WTC11 (cell line): ENCODE measurements at regions not wholly inside any gene's neighbourhood (a gene's known extent, or its start where the extent isn't known, plus 50 kb on each side); places are given as distances from the start of the nearest gene placed in this dataset.

Experiments used
- ATAC-seq: fragments of 200-7000 bp; cut with Tn5 transposase; 2 replicates; pipeline ENCODE4 v1.10.0; 2021; ENCODE audit warnings: mild to moderate bottlenecking, moderate library complexity
- CTCF ChIA-PET: fragments of 300-600 bp; sonication (Branson Sonifier 250); formaldehyde crosslinking; loops from one replicate; lab custom pipeline; 2021; ENCODE audit warnings: antibody characterized with exemption; lab: Charles Lee
- POLR2A ChIA-PET: fragments of 350-600 bp; sonication (Branson Sonifier 250); formaldehyde crosslinking; loops from one replicate; lab custom pipeline; 2021; ENCODE audit warnings: antibody characterized with exemption; lab: Charles Lee
- DNase-seq: peaks from one replicate; pipeline ENCODE4 v3.0.0; 2021; ENCODE audit warnings: low spot score
- H3K27ac Mint-ChIP-seq: 2 replicates; pipeline ENCODE4 v1.8.0; 2021; ENCODE audit warnings: mixed read lengths
- H3K27me3 Mint-ChIP-seq: 2 replicates; pipeline ENCODE4 v1.8.0; 2021; ENCODE audit warnings: low read depth, mild to moderate bottlenecking, moderate library complexity, mixed read lengths
- H3K36me3 Mint-ChIP-seq: 2 replicates; pipeline ENCODE4 v1.8.0; 2021; ENCODE audit warnings: mixed read lengths
- H3K4me1 Mint-ChIP-seq: 2 replicates; pipeline ENCODE4 v1.8.0; 2022; ENCODE audit warnings: mixed read lengths
- H3K4me3 Mint-ChIP-seq: 2 replicates; pipeline ENCODE4 v1.8.0; 2021; ENCODE audit warnings: mild to moderate bottlenecking, moderate library complexity, mixed read lengths
- H3K9me3 Mint-ChIP-seq: 2 replicates; pipeline ENCODE4 v1.8.0; 2021; ENCODE audit warnings: mixed read lengths
- ELF4 ChIP-seq: sonication (generic); formaldehyde crosslinking; IDR thresholded peaks from 2 replicates; pipeline ENCODE4 v1.8.1; 2022; ENCODE audit warnings: low read depth, mild to moderate bottlenecking, moderate library complexity, missing genetic modification reagents
- ERG ChIP-seq: fragments of 250-450 bp; sonication (Bioruptor Pico); IDR thresholded peaks from 2 replicates; pipeline ENCODE4 v1.8.0; 2021; ENCODE audit warnings: mild to moderate bottlenecking
- JUN ChIP-seq: sonication (generic); formaldehyde crosslinking; IDR thresholded peaks from 2 replicates; pipeline ENCODE4 v1.8.0; 2023; ENCODE audit warnings: mild to moderate bottlenecking, missing genetic modification reagents
- NR1H2 ChIP-seq: sonication (generic); formaldehyde crosslinking; IDR thresholded peaks from 2 replicates; pipeline ENCODE4 v1.9.0; 2021; ENCODE audit warnings: mild to moderate bottlenecking, moderate library complexity, missing genetic modification reagents
- OVOL2 ChIP-seq: fragments of 250-450 bp; sonication (Bioruptor Pico); IDR thresholded peaks from 2 replicates; pipeline ENCODE4 v1.9.0; 2021; ENCODE audit warnings: mild to moderate bottlenecking, borderline replicate concordance
- PRDM15 ChIP-seq: sonication (generic); formaldehyde crosslinking; IDR thresholded peaks from 2 replicates; pipeline ENCODE4 v1.8.0; 2022; ENCODE audit warnings: missing genetic modification reagents
- SMAD4 ChIP-seq: sonication (generic); formaldehyde crosslinking; IDR thresholded peaks from 2 replicates; pipeline ENCODE4 v1.8.0; 2022; ENCODE audit warnings: mild to moderate bottlenecking, missing genetic modification reagents
- ZMAT4 ChIP-seq: fragments of 250-450 bp; sonication (Bioruptor Pico); IDR thresholded peaks from 2 replicates; pipeline ENCODE4 v1.9.0; 2021; ENCODE audit warnings: mild to moderate bottlenecking
- ZNF219 ChIP-seq: sonication (generic); formaldehyde crosslinking; IDR thresholded peaks from 2 replicates; pipeline ENCODE4 v1.8.0; 2023; ENCODE audit warnings: missing genetic modification reagents, mild to moderate bottlenecking, borderline replicate concordance
- ZNF232 ChIP-seq: sonication (generic); formaldehyde crosslinking; IDR thresholded peaks from 2 replicates; pipeline ENCODE4 v1.8.0; 2022; ENCODE audit warnings: mild to moderate bottlenecking, missing genetic modification reagents
- ZNF263 ChIP-seq: sonication (generic); formaldehyde crosslinking; IDR thresholded peaks from 2 replicates; pipeline ENCODE4 v1.8.1; 2022; ENCODE audit warnings: low read depth, mild to moderate bottlenecking, moderate library complexity, missing genetic modification reagents
- ZNF396 ChIP-seq: fragments of 250-450 bp; sonication (Bioruptor Pico); IDR thresholded peaks from 2 replicates; pipeline ENCODE4 v1.8.0; 2021; ENCODE audit warnings: mild to moderate bottlenecking, moderate library complexity, borderline replicate concordance
- TF ChIP-seq, protein P1 (sequence below): sonication (generic); formaldehyde crosslinking; IDR thresholded peaks from 2 replicates; pipeline ENCODE4 v1.8.1; 2022; ENCODE audit warnings: low read depth, mild to moderate bottlenecking, moderate library complexity, missing genetic modification reagents, borderline replicate concordance
- TF ChIP-seq, protein P2 (sequence below): sonication (generic); formaldehyde crosslinking; IDR thresholded peaks from 2 replicates; pipeline ENCODE4 v1.8.1; 2023; ENCODE audit warnings: mild to moderate bottlenecking, moderate library complexity, missing genetic modification reagents

DNA sequence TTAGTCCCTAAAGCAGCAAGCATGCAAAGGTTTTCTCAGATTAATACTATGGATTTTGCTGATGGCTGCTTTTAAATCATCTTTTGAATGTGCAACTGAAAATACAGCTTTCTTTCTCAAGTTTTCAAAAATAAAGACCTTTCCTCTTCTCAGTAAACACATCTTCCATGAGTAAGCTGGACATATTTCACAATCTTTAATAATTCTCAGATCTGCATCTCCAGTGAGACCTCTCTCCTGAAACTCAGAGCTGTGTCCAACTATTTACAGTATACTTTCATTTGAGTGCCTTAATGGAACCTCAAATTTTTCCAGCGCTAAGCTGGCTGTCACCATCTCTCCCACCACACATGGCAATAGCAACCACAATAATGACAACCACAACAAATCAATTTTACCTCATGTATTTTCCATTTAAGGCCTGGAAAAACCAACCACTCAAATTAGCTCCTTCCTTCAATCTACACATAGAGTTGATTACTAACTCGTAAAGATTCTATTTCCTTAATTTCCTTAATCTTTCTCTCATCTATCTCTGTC, 192.4 kb upstream of the RPL34 start (continued):
- TF ChIP-seq ZNF396 (no peak), SMAD4 (no peak)

DNA sequence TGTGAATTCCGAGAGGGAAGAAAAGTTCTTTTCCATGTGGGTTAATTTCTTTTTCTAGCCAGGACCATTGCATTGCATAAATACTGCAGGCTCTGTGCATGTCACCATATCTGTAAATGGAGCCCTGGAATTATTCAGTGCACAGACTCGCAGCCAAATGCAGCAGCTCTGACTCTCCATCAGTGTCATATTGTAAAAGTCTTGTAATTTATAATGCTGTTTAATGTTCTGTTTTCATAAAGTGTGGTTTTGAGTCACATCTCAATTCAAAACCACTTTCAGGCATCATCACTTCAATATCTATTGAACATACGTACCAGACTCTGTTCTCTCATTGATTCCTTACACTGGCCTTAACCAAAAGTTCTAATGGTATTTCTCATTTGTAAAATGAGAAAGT, 193.9 kb upstream of the RPL34 start:
- TF ChIP-seq ELF4 (CRISPR knock-in tag) = no peak
- TF ChIP-seq, protein P1, sequence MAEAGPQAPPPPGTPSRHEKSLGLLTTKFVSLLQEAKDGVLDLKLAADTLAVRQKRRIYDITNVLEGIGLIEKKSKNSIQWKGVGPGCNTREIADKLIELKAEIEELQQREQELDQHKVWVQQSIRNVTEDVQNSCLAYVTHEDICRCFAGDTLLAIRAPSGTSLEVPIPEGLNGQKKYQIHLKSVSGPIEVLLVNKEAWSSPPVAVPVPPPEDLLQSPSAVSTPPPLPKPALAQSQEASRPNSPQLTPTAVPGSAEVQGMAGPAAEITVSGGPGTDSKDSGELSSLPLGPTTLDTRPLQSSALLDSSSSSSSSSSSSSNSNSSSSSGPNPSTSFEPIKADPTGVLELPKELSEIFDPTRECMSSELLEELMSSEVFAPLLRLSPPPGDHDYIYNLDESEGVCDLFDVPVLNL (CRISPR knock-in tag) = no peak
- TF ChIP-seq, protein P2, sequence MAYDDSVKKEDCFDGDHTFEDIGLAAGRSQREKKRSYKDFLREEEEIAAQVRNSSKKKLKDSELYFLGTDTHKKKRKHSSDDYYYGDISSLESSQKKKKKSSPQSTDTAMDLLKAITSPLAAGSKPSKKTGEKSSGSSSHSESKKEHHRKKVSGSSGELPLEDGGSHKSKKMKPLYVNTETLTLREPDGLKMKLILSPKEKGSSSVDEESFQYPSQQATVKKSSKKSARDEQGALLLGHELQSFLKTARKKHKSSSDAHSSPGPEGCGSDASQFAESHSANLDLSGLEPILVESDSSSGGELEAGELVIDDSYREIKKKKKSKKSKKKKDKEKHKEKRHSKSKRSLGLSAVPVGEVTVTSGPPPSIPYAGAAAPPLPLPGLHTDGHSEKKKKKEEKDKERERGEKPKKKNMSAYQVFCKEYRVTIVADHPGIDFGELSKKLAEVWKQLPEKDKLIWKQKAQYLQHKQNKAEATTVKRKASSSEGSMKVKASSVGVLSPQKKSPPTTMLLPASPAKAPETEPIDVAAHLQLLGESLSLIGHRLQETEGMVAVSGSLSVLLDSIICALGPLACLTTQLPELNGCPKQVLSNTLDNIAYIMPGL (CRISPR knock-in tag) = no peak
- TF ChIP-seq ERG (CRISPR knock-in tag) = no peak
- no peak for TF ChIP-seq OVOL2 (CRISPR knock-in tag)
- no peak for TF ChIP-seq PRDM15 (CRISPR knock-in tag)
- no peak for TF ChIP-seq ZNF263 (CRISPR knock-in tag)
- H3K9me3 Mint-ChIP-seq = peaks cover 18% of the 10 kb centered on the region
- no peak for ATAC-seq
- no peak for DNase-seq
- H3K36me3 Mint-ChIP-seq = peaks cover 4% of the 10 kb centered on the region; the same call in 1 of the 2 replicates
- no peak overlapping the region for H3K27ac Mint-ChIP-seq
- POLR2A ChIA-PET = no interaction called here
- H3K4me3 Mint-ChIP-seq = no peak overlapping the region
- 0 out of 2 replicates have a peak, but pooled peaks cover 3% of the 10 kb centered on the region for H3K4me1 Mint-ChIP-seq
- no peaks in the 10 kb centered on the region; the same call in 1 of the 2 replicates for H3K27me3 Mint-ChIP-seq
- CTCF ChIA-PET = no interaction called here

GRCh38 chr4:108425988-108426387, 194.4 kb upstream of the RPL34 start:
- Mint-ChIP-seq H3K36me3 (peaks cover 4% of the 10 kb centered on the region; the same call in 1 of the 2 replicates), H3K4me3 (no peak overlapping the region), H3K27me3 (no peaks in the 10 kb centered on the region; the same call in 1 of the 2 replicates), H3K9me3 (peaks cover 22% of the 10 kb centered on the region), H3K4me1 (0 out of 2 replicates have a peak, but pooled peaks cover 3% of the 10 kb centered on the region), H3K27ac (no peak overlapping the region)
- ATAC-seq (no peak), DNase-seq (no peak)
- CTCF ChIA-PET = no interaction called here
- POLR2A ChIA-PET = no interaction called here
- TF ChIP-seq ZNF232 (no peak), JUN (no peak), ZMAT4 (no peak), ZNF219 (CRISPR knock-in tag) (no peak), PRDM15 (CRISPR knock-in tag) (no peak), NR1H2 (no peak)
- TF ChIP-seq, protein P1 (CRISPR knock-in tag) = no peak
